Calu3 (cell line): ENCODE measurements at regions not wholly inside any gene's neighbourhood (a gene's known extent, or its start where the extent isn't known, plus 50 kb on each side); places are given as distances from the start of the nearest gene placed in this dataset.

Experiments used
- BruUV-seq: library from RNA; stranded (reverse); fragments of 400-500 nt; replicated peaks from 2 replicates; lab custom pipeline; 2021; lab: Mats Ljungman, UMichigan
- CTCF ChIA-PET: fragments of 300-600 bp; sonication (Branson Sonifier 250); formaldehyde crosslinking; loops from one replicate; lab custom pipeline; 2022; ENCODE audit warnings: antibody characterized with exemption; lab: Charles Lee
- DNase-seq: peaks from one replicate; pipeline ENCODE4 v3.0.0; 2022
- H3K27ac Mint-ChIP-seq: one replicate; pipeline ENCODE4 v1.8.0; 2022; ENCODE audit warnings: mixed read lengths; ENCODE audit not compliant: unreplicated experiment
- H3K27me3 Mint-ChIP-seq: one replicate; pipeline ENCODE4 v1.8.0; 2022; ENCODE audit warnings: mixed read lengths; ENCODE audit not compliant: unreplicated experiment
- H3K36me3 Mint-ChIP-seq: one replicate; pipeline ENCODE4 v1.8.0; 2022; ENCODE audit warnings: mild to moderate bottlenecking, moderate library complexity, mixed read lengths; ENCODE audit not compliant: insufficient read depth, unreplicated experiment
- H3K4me1 Mint-ChIP-seq: one replicate; pipeline ENCODE4 v1.8.0; 2022; ENCODE audit warnings: mild to moderate bottlenecking, low read depth, mixed read lengths; ENCODE audit not compliant: unreplicated experiment
- H3K4me3 Mint-ChIP-seq: one replicate; pipeline ENCODE4 v1.8.0; 2022; ENCODE audit warnings: mild to moderate bottlenecking, low read depth, moderate library complexity, mixed read lengths; ENCODE audit not compliant: unreplicated experiment
- H3K9me3 Mint-ChIP-seq: one replicate; pipeline ENCODE4 v1.8.0; 2022; ENCODE audit warnings: low read depth, mixed read lengths; ENCODE audit not compliant: unreplicated experiment
- CTCF ChIP-seq: fragments of 200-600 bp; IDR thresholded peaks from one replicate; pipeline ENCODE4 v1.8.0; 2022; ENCODE audit warnings: antibody characterized with exemption; ENCODE audit not compliant: unreplicated experiment
- intact Hi-C: fragments of 100-400 bp; cut with micrococcal nuclease; formaldehyde crosslinking; loops from one replicate; pipeline ENCODE4 v1.10.0; 2022; ENCODE audit not compliant: unreplicated experiment

DNA sequence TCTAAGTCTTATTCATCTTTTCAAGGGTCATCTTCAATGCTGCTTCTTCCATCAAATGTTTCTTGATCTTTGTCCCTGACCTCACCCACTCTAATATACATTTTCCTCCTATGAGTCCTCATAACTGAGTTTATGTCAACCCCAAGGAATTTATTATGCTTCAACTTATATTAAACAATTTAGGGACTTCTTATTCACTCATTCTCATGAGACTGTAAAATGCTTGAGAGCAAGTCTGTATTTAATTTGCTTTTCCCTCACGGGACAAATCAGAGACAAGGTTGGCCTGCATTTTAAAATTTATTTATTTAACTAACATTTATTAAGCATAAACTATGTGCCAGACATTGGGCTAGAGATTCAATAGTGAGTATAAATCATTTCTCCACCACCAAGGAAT, 312.0 kb upstream of the NT5E start:
- no TSS peak for BruUV-seq
- intact Hi-C loops = no loop called here
- no peak for TF ChIP-seq CTCF
- no peaks in the 10 kb centered on the region for H3K9me3 Mint-ChIP-seq
- no peaks in the 10 kb centered on the region for H3K36me3 Mint-ChIP-seq
- no peak for DNase-seq
- H3K27ac Mint-ChIP-seq = no peak overlapping the region
- no peak overlapping the region for H3K4me3 Mint-ChIP-seq
- H3K4me1 Mint-ChIP-seq = no peaks in the 10 kb centered on the region
- CTCF ChIA-PET = no interaction called here
- H3K27me3 Mint-ChIP-seq = peaks cover 25% of the 10 kb centered on the region

DNA sequence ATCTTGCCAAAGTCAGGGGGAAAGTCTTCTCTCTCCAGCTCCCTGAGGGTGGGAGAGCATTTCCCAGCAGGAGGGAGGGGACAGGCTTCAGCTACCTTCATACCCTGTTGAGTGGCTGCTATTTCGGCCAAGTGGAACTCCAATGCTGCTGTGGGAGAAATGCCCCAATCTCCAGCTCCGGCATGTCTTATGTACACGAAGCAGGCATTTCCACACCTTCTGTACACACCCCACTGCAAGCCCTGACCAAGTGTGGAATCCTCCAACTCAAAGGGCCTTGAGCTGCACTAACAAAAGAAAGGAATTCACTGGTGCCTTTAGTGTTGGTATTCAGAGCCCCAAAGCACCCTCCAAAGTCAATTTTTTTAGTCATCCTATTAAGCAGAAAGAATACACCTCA, 313.6 kb upstream of the NT5E start:
- H3K27ac Mint-ChIP-seq = no peak overlapping the region
- CTCF ChIA-PET = no interaction called here
- peaks cover 25% of the 10 kb centered on the region for H3K27me3 Mint-ChIP-seq

DNA sequence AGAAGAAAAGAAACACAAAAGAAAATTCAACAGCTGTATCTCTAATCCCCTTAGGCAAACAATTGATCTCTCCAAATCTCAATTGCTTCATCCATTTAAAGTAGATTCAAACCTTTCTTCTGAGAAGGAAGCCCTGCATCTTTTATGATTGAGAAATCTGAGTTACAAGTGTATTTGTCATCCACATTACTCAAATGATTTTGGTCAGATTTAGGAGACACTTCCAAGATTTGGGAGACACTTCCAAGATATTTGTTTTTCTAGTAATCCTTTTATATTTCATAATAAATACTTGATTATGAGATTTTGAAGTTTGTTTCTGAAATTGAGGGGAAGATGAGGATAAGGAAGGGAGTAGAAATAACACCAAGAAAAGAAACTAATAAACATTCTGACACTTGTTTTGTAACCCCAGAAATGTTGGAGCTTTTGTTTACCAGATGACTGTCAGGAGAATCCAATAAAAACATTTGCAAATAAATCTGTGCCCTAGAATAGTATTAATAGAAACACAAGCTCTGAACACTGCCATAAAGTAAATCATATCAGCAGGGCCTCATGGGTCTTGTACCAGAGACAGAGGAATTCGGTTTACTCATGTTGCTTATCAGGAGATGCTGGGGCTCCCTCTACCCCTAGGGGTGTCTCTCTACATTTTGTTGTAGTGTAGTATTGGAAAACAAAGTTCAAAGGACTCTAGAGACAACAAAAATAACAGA, 314.3 kb upstream of the NT5E start:
- CTCF ChIA-PET = no interaction called here
- H3K4me1 Mint-ChIP-seq = no peaks in the 10 kb centered on the region
- H3K27ac Mint-ChIP-seq = no peak overlapping the region
- H3K36me3 Mint-ChIP-seq = no peaks in the 10 kb centered on the region
- TF ChIP-seq CTCF = no peak
- intact Hi-C loops = no loop called here
- no peak overlapping the region for H3K4me3 Mint-ChIP-seq
- BruUV-seq = no TSS peak
- no peak for DNase-seq
- no peaks in the 10 kb centered on the region for H3K9me3 Mint-ChIP-seq
- H3K27me3 Mint-ChIP-seq = peaks cover 25% of the 10 kb centered on the region

More for the DNA sequence above, 313.6 kb upstream of the NT5E start:
- TF ChIP-seq CTCF = no peak
- Mint-ChIP-seq H3K4me3 (no peak overlapping the region), H3K9me3 (no peaks in the 10 kb centered on the region), H3K36me3 (no peaks in the 10 kb centered on the region), H3K4me1 (no peaks in the 10 kb centered on the region)
- DNase-seq = no peak
- no TSS peak for BruUV-seq
- intact Hi-C loops = no loop called here

DNA sequence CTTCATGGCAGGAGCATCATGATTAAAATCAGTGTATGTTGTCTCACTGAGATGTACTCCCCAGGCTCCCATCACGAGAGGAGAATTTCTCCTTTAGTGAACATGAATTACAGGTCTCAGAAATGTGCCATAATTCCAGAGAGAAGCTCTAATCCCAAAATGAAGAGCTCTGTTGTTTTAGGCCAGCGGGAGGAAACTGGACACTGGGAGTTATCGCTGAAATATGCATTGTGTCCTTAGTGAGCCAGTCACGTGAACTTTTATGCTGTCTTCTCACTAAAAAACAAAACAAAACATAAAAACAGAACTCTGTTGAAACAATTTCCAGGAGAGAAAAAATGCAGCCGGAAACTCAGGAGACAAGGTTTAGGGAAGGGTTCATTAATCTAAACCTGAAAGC, 315.7 kb upstream of the NT5E start:
- no peaks in the 10 kb centered on the region for H3K36me3 Mint-ChIP-seq
- no peak for TF ChIP-seq CTCF
- no peak overlapping the region for H3K27ac Mint-ChIP-seq
- no peaks in the 10 kb centered on the region for H3K4me1 Mint-ChIP-seq
- intact Hi-C loops = no loop called here
- CTCF ChIA-PET = interaction anchor here (0.6 kb wide), 1 partner anchor 25 kb away, joined by 5 read pairs; no protein-coding TSS in a partner anchor
- DNase-seq = no peak
- no peak overlapping the region for H3K4me3 Mint-ChIP-seq
- no peaks in the 10 kb centered on the region for H3K9me3 Mint-ChIP-seq
- no TSS peak for BruUV-seq
- H3K27me3 Mint-ChIP-seq = peaks cover 22% of the 10 kb centered on the region
